WTC11 (cell line): ENCODE measurements at regions not wholly inside any gene's neighbourhood (a gene's known extent, or its start where the extent isn't known, plus 50 kb on each side); places are given as distances from the start of the nearest gene placed in this dataset.

Experiments used
- ATAC-seq: fragments of 200-7000 bp; cut with Tn5 transposase; 2 replicates; pipeline ENCODE4 v1.10.0; 2021; ENCODE audit warnings: mild to moderate bottlenecking, moderate library complexity
- CTCF ChIA-PET: fragments of 300-600 bp; sonication (Branson Sonifier 250); formaldehyde crosslinking; loops from one replicate; lab custom pipeline; 2021; ENCODE audit warnings: antibody characterized with exemption; lab: Charles Lee
- POLR2A ChIA-PET: fragments of 350-600 bp; sonication (Branson Sonifier 250); formaldehyde crosslinking; loops from one replicate; lab custom pipeline; 2021; ENCODE audit warnings: antibody characterized with exemption; lab: Charles Lee
- DNase-seq: peaks from one replicate; pipeline ENCODE4 v3.0.0; 2021; ENCODE audit warnings: low spot score
- H3K27ac Mint-ChIP-seq: 2 replicates; pipeline ENCODE4 v1.8.0; 2021; ENCODE audit warnings: mixed read lengths
- H3K27me3 Mint-ChIP-seq: 2 replicates; pipeline ENCODE4 v1.8.0; 2021; ENCODE audit warnings: low read depth, mild to moderate bottlenecking, moderate library complexity, mixed read lengths
- H3K36me3 Mint-ChIP-seq: 2 replicates; pipeline ENCODE4 v1.8.0; 2021; ENCODE audit warnings: mixed read lengths
- H3K4me1 Mint-ChIP-seq: 2 replicates; pipeline ENCODE4 v1.8.0; 2022; ENCODE audit warnings: mixed read lengths
- H3K4me3 Mint-ChIP-seq: 2 replicates; pipeline ENCODE4 v1.8.0; 2021; ENCODE audit warnings: mild to moderate bottlenecking, moderate library complexity, mixed read lengths
- H3K9me3 Mint-ChIP-seq: 2 replicates; pipeline ENCODE4 v1.8.0; 2021; ENCODE audit warnings: mixed read lengths
- ATF6 ChIP-seq: sonication (generic); formaldehyde crosslinking; IDR thresholded peaks from 2 replicates; pipeline ENCODE4 v1.8.1; 2023; ENCODE audit warnings: mild to moderate bottlenecking, missing genetic modification reagents
- CBFB ChIP-seq: sonication (generic); formaldehyde crosslinking; IDR thresholded peaks from 2 replicates; pipeline ENCODE4 v1.8.1; 2022; ENCODE audit warnings: mild to moderate bottlenecking, low read depth, missing genetic modification reagents
- ESRRA ChIP-seq: sonication (generic); formaldehyde crosslinking; IDR thresholded peaks from 2 replicates; pipeline ENCODE4 v1.8.1; 2022; ENCODE audit warnings: mild to moderate bottlenecking, missing genetic modification reagents, borderline replicate concordance
- ETV6 ChIP-seq: sonication (generic); formaldehyde crosslinking; IDR thresholded peaks from 2 replicates; pipeline ENCODE4 v1.8.1; 2022; ENCODE audit warnings: mild to moderate bottlenecking, missing genetic modification reagents
- FOXP1 ChIP-seq: sonication (generic); formaldehyde crosslinking; IDR thresholded peaks from 2 replicates; pipeline ENCODE4 v1.8.0; 2022; ENCODE audit warnings: missing genetic modification reagents, mild to moderate bottlenecking, moderate library complexity, borderline replicate concordance
- GTF2I ChIP-seq: fragments of 250-450 bp; sonication (Bioruptor Pico); conservative IDR thresholded peaks from 2 replicates; pipeline ENCODE4 v1.4.0; 2021; ENCODE audit warnings: mild to moderate bottlenecking
- MLX ChIP-seq: sonication (generic); formaldehyde crosslinking; IDR thresholded peaks from 2 replicates; pipeline ENCODE4 v1.8.1; 2023; ENCODE audit warnings: mild to moderate bottlenecking, missing genetic modification reagents, moderate library complexity
- NFE2L1 ChIP-seq: sonication (generic); formaldehyde crosslinking; IDR thresholded peaks from 2 replicates; pipeline ENCODE4 v1.8.1; 2023; ENCODE audit warnings: missing genetic modification reagents
- NFYB ChIP-seq: sonication (generic); formaldehyde crosslinking; conservative IDR thresholded peaks from 2 replicates; pipeline ENCODE4 v1.8.0; 2022; ENCODE audit warnings: low read depth, missing genetic modification reagents
- SMAD4 ChIP-seq: sonication (generic); formaldehyde crosslinking; IDR thresholded peaks from 2 replicates; pipeline ENCODE4 v1.8.0; 2022; ENCODE audit warnings: mild to moderate bottlenecking, missing genetic modification reagents
- SP1 ChIP-seq: sonication (generic); formaldehyde crosslinking; conservative IDR thresholded peaks from 2 replicates; pipeline ENCODE4 v1.8.1; 2022; ENCODE audit warnings: missing genetic modification reagents
- TCF7 ChIP-seq: sonication (generic); formaldehyde crosslinking; IDR thresholded peaks from 2 replicates; pipeline ENCODE4 v1.8.0; 2022; ENCODE audit warnings: mild to moderate bottlenecking, low read depth, missing genetic modification reagents, moderate library complexity
- TP53 ChIP-seq: sonication (generic); formaldehyde crosslinking; IDR thresholded peaks from 2 replicates; pipeline ENCODE4 v1.8.1; 2023; ENCODE audit warnings: mild to moderate bottlenecking, missing genetic modification reagents
- ZNF219 ChIP-seq: sonication (generic); formaldehyde crosslinking; IDR thresholded peaks from 2 replicates; pipeline ENCODE4 v1.8.0; 2023; ENCODE audit warnings: missing genetic modification reagents, mild to moderate bottlenecking, borderline replicate concordance
- ZNF317 ChIP-seq: sonication (generic); formaldehyde crosslinking; IDR thresholded peaks from 2 replicates; pipeline ENCODE4 v1.8.1; 2023; ENCODE audit warnings: low read depth, mild to moderate bottlenecking, moderate library complexity, missing genetic modification reagents, borderline replicate concordance
- ZNF396 ChIP-seq: fragments of 250-450 bp; sonication (Bioruptor Pico); IDR thresholded peaks from 2 replicates; pipeline ENCODE4 v1.8.0; 2021; ENCODE audit warnings: mild to moderate bottlenecking, moderate library complexity, borderline replicate concordance
- ZNF423 ChIP-seq: fragments of 250-450 bp; sonication (Bioruptor Pico); IDR thresholded peaks from 2 replicates; pipeline ENCODE4 v2.1.2; 2022; ENCODE audit warnings: mild to moderate bottlenecking, moderate library complexity
- ZNF512 ChIP-seq: sonication (generic); formaldehyde crosslinking; IDR thresholded peaks from 2 replicates; pipeline ENCODE4 v1.8.1; 2022; ENCODE audit warnings: missing genetic modification reagents, borderline replicate concordance
- ZNF671 ChIP-seq: fragments of 250-450 bp; sonication (Bioruptor Pico); IDR thresholded peaks from 2 replicates; pipeline ENCODE4 v1.8.0; 2021; ENCODE audit warnings: mild to moderate bottlenecking
- TF ChIP-seq, protein P1 (sequence below): sonication (generic); formaldehyde crosslinking; IDR thresholded peaks from 2 replicates; pipeline ENCODE4 v1.8.0; 2022; ENCODE audit warnings: mild to moderate bottlenecking, missing genetic modification reagents
- TF ChIP-seq, protein P2 (sequence below): fragments of 250-450 bp; sonication (Bioruptor Pico); IDR thresholded peaks from 2 replicates; pipeline ENCODE4 v1.9.0; 2021; ENCODE audit warnings: moderate library complexity, mild to moderate bottlenecking, inconsistent platforms, borderline replicate concordance

GRCh38 chr16:74034200-74034599, 262.4 kb upstream of the PSMD7 start (continued):
- TF ChIP-seq ZNF512 (CRISPR knock-in tag) (no peak), MLX (CRISPR knock-in tag) (no peak), ZNF671 (CRISPR knock-in tag) (no peak), ZNF317 (no peak)
- TF ChIP-seq, protein P1, sequence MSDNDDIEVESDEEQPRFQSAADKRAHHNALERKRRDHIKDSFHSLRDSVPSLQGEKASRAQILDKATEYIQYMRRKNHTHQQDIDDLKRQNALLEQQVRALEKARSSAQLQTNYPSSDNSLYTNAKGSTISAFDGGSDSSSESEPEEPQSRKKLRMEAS (CRISPR knock-in tag), result no peak

- peak overlapping the region; percentile 58; the same call in 1 of the 2 replicates for H3K27ac Mint-ChIP-seq
Measured at GRCh38 chr16:74033441-74033995, 263.1 kb upstream of the PSMD7 start.

More at GRCh38 chr16:74033441-74033995, 263.1 kb upstream of the PSMD7 start:
- no peak for DNase-seq
- Mint-ChIP-seq H3K4me1 (peaks cover 84% of the 10 kb centered on the region), H3K9me3 (no peaks in the 10 kb centered on the region)
- CTCF ChIA-PET, result interaction anchor here (0.8 to 3.1 kb wide), 6 partner anchors 8 to 155 kb away, joined by 3 to 42 read pairs (median 11); no protein-coding TSS in a partner anchor
- TF ChIP-seq FOXP1 (no peak), ZNF423 (CRISPR knock-in tag) (no peak), SP1 (CRISPR knock-in tag) (no peak), ZNF396 (no peak), CBFB (CRISPR knock-in tag) (no peak), SMAD4 (CRISPR knock-in tag) (no peak), ATF6 (CRISPR knock-in tag) (no peak), ETV6 (no peak), TCF7 (CRISPR knock-in tag) (no peak), TP53 (no peak), GTF2I (CRISPR knock-in tag) (no peak), NFYB (no peak), ZNF512 (CRISPR knock-in tag) (no peak), ZNF317 (no peak), ZNF219 (CRISPR knock-in tag) (no peak), NFE2L1 (CRISPR knock-in tag) (no peak), ESRRA (CRISPR knock-in tag) (no peak)
- TF ChIP-seq, protein P1 (CRISPR knock-in tag), result no peak
- TF ChIP-seq, protein P2, sequence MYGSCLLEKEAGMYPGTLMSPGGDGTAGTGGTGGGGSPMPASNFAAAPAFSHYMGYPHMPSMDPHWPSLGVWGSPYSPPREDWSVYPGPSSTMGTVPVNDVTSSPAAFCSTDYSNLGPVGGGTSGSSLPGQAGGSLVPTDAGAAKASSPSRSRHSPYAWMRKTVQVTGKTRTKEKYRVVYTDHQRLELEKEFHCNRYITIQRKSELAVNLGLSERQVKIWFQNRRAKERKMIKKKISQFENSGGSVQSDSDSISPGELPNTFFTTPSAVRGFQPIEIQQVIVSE (CRISPR knock-in tag), result no peak
- TF ChIP-seq, all 79 proteins: peak for 0
- H3K36me3 Mint-ChIP-seq, result no peaks in the 10 kb centered on the region
- H3K4me3 Mint-ChIP-seq, result no peak overlapping the region
- H3K27me3 Mint-ChIP-seq, result peaks cover 5% of the 10 kb centered on the region
- no peak for ATAC-seq
- POLR2A ChIA-PET, result no interaction called here
